GDM1 (cell line): ENCODE measurements at regions not wholly inside any gene's neighbourhood (a gene's known extent, or its start where the extent isn't known, plus 50 kb on each side); places are given as distances from the start of the nearest gene placed in this dataset.
A peak's percentile ranks its signal among the peaks of the same experiment; 100 is the strongest.

Source experiments
- DNase-seq: peaks from one replicate; lab custom pipeline; 2025; lab: John Stamatoyannopoulos, UW

DNA sequence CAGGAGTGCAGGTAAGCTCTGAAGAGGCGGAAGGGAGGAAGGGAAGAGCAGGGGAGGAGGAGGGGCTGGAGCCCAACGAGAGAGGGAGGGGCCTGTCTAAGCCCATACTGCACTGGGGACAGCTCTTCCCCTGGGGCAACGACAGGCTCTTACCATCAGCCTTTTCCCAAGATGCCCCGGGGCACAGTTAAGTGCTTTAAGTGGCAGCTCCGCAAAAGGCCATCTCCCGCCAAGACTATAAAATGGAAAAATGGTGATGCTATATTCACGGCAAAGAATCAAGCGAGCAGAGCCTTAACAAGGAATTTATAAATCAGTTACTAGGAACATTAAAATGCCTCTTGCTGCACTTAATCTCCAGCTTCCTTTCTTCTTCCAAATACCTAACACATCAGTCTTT lies 110.2 kb upstream of the NLRP1 start:
- DNase-seq = no peak

DNA sequence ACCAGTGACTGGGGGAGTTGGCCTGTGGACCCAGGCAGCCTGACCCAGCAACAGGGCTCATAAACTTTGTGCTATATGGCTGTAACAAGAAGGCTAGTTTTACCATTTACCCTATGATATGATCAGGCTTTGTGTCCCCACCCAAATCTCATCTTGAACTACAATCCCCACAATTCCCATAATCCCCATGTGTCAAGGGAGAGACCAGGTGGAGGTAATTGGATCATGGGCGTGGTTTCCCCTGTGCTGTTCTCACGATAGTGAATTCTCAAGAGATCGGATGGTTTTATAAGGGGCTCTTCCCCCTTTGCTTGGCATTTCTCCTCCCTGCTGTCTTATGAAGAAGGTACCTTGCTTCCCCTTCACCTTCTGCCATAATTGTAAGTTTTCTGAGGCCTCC lies 111.2 kb upstream of the NLRP1 start:
- no peak for DNase-seq

DNA sequence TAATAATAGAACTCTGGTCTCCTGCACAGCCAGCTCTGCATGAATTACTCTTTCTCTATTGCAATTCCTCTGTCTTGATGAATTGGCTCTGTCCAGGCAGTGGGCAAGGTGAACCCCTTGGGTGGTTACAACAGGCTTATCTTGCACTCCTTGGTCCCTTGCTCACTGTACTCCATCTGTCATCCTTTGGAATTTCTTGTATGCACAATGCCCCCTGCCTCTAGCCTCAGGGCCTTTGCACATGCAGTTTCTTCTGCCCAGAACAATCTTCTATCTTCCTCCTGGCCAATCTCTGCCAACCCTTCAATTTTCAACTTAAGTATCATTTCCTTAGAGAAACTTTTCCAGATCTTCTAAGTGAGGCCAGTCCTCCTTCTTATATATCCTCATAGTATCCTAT lies 114.7 kb upstream of the NLRP1 start:
- DNase-seq = no peak

DNA sequence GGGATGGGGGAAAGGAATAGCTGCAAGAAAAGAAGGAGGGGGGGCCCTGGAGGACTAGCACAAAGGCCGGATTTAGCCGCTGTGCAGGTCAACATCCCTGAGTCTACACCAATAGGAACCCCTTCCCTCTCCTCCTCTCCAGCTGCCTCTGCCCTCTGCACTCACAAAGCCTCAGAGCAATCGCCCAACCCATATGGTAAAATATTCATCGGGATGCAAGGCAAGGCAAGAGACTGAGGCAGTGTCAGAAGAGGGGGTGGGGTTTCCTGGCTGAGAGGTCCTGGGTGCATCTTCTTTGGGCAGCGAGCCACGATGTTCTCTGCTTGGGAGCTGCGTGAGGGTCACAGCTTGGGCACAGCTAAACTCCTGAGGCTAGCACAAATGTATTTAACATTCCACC lies 115.5 kb upstream of the NLRP1 start:
- DNase-seq = no peak

DNA sequence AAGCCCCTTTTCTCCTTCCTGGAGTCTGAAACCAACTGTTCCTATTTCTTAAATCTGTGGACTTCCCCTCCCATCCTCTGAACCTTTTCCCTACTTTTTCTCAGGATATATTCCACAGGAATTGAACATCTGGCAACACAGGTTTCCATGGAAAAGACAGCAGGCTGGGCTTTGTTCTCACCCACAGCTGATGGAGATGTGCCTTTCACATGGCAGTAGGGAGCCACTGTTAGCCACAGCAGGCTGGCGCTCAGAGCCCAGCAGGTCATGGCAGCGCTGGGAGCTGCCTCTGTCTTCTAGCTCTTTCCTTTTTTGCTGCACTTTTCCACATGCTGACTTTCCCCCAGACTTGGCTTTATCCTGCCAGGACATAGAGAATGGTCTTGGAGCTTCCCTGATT lies 116.4 kb upstream of the NLRP1 start:
- no peak for DNase-seq

DNA sequence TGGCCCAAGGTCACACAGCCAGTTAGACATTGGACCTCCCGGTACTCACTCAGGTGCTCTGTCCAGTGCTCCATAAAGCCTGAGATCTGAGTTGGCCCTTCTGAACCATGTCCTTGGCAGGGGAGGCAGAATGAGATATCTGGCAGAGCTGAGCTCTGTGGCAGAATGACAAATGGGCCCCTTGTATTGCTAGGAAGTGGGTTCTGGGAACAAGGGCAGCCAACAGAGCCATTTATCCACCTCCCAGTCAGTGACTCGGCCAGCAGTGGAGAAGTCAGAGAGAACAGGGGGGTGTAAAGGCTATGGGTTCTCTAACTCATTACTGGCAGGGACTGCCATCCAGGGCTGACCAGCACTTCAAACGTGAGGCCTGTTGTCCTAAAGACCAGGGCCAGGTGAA lies 117.1 kb upstream of the NLRP1 start:
- DNase-seq = no peak

DNA sequence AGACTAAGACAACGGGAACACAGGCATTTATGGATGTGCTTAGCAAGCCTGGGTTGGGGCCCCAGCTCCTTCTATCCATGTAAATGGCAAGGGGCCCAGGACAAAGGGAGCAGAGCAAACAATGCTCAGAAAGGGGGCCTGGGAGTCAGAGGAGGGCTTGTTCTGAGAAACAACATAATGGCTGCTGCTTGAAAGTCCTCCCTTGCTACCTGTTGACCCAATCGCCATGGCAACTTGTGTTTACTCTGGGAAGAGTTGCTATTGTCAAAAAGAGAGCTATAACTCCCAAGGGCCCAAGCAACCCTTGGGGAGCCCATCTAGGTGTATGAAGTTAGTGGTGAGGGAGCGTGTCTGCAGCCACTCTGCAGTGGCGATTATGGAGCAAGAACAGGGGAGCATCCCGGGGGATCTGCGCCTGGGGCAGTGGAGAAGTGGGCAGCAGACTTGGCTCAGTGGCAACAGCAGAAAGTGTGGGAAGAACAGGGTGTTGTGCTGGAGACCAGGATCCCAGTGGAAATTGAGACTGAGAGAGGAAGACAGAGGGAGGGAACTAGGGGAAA lies 118.7 kb upstream of the NLRP1 start:
- DNase-seq = no peak

DNA sequence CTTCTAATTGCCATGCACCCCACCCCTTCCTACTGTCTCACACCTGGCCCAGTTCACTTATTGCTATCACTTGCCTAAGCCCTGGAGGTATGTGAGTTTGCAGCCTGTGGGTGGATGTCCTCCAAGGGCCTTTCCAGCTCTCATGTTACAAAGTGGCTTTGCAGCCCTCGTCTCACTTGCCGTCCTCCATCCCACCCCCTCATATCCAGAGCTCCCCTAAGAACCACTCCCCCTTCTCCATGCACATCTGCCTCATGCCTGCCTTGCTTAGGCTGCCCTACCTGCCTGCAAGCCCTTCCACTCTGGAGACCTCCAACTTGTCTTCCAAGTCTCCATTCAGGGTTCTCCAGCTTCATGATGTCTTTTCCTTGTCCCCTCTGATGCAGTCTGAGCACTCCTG lies 119.4 kb upstream of the NLRP1 start:
- no peak for DNase-seq

DNA sequence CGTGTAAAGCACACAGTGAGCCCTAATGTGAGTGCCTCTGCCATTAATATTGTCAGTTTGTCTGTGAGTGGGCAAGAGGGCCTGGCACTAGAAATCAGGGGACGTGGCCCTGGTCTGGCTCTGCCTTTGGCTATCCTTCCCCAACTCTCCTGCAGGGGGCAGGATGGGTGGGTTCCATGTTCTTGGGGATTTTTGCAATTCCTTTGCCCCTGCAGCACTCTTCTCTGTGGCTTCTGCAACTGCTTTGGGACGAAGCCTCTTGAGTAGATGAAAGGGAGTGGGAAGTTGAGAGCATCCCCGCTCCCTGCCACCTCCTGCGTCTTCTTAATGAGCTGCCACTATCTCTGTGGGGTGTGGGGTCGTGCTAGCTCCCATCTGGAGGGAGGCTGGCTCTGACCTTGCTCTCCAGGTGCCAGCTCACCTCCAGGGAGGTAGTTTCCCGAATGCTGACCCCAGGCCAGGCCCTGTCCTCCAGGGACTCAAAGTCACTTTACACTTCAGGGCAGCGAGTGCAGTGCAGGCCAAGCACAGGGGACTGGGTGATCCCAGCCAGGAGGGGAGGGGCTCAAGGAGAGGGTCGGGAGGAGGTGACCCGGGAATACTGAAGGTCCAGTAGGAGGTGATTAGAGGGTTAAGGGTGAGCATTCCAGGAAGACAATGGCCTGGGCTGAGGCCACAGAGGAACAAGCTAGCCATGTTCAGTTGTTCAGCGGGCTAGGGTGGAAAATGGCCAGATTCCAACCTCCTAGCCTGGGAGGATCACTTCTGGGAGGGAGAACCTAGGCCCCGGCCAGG lies 121.0 kb upstream of the NLRP1 start:
- DNase-seq = no peak

DNA sequence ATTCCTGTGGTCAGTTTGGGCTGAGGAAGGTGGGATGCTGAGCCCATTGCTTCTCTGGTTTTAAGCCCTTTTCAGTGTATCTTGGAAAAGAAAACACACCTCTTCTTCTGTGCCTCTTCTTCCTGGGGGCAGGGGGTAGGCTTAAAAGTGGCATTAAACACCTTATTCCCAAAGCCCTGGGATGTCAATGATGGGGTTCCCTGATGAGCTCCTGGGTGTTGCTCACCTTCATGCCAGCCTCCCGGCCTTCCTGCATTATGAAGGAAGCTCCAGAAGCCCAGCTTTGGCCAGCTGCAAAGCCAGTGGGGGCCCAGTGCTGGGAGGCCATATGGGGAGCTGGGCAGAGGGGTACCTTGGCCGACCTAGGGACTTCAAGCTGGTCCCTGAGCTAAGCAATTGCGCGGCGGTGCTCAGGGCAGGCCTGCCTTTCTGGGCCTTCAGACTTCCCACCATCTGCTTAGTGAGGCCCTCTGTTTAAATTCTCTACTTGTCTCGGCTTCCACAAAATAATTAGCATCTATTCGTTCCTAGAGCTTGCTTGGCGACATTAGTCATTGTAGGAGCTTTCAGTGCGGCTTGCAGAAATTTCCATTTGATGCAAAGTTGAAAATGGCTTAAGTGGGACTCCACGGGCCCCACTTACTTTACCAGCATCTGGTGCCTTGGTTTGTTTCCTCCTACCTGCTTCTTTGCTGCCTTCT lies 121.7 kb upstream of the NLRP1 start:
- no peak for DNase-seq

DNA sequence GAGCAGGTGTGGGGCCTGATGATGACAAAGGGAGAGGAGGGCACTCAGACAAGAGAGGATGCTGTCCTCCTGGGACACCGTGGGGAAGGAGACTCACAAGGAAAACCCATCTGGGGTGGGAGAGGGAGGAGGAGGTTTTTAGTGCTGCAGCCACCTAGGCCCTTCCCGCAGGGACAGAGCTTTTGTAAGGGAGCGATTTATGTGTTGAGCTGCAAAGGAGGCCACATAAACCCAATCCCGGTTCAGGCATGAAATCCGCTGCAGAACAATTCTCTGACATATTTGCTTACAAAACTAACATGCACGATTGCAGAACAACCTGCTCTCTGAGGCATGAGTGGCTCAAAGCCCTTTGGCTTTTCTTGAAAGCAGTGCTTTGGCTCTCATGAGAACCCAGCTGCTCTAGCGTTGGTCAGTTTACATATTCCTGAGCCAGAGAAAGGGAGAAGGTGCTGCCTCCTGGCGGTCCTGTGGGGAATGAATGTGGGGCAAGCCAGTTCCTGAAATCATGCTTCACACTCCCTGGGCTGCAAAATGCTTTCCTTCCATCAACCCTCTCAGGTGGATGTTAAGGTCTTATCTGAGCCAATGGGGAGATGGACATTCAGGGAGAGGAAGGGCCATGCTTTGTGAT lies 122.4 kb upstream of the NLRP1 start:
- peak; percentile 15 for DNase-seq

DNA sequence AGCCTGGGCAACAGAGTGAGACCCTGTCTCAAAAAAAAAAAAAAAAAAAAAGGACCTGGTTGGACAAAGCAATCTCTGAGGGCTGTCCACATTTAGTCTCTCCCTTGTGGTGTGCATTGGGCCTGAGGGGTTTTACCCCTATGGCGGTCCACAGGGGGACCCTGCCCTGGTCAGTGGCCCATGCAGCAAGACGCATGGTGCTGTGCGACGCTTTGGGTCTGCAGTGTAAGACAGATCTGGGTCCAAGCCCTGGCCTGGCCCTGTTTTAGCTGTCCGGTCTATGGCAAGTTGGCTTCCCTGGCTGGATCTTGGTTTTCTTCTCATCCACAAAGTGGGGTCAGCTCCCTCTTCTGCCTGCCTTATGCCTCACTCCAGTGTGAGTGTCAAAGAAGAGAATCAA lies 123.2 kb upstream of the NLRP1 start:
- DNase-seq = no peak

DNA sequence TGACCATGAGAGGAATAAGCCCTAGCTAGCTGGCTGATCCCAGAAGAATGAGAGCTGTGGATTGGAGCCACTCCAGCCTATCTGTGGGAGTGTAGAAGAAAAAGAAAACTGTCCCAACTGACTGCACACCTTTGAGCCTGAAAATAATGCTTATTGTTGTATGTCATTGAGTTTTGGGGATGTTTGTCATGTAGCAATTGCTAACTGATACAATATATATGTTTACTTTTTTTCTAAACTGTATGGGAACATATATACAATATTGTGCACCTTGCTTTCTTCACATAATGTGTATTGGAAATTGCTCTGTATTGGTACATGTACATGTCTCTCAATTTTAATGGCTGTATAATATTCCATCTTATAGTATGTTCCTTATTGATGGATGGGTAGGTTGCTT lies 124.0 kb upstream of the NLRP1 start:
- no peak for DNase-seq

DNA sequence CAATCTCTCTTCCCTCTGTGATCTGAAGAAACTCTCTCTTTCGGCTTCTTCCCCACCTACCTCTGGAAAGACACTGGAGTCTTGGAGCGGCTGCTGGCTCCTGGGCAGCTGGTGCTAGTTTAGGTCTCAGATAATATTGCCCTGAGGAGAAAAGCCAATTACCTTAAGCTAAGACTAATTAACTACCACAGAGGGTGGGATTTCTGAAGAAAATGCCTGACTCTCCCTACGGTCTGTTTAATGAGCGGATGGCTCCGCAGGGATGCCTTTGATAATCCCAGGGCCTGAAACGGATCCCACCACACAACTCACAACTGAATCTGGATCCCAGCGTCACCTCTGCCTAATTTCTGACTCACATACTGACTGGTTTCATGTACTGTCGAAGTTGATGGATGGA lies 127.0 kb upstream of the NLRP1 start:
- DNase-seq = no peak

DNA sequence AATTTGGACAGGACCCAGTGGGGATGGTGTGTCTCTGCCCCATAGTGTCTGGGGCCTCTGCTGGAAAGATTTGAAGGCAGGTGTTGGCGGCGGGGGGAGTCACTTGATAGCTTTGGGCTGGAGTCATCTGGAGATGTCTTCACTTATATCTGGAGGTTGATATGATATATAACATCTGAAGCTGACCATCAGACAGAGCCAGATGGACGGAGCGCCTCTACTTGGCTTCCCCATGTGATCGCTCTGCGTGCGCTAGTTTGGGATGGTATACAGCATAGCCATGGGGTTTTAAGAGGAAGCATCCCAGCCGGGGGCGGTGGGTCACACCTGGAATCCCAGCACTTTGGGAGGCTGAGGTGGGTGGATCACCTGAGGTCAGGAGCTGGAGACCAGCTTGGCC lies 130.7 kb upstream of the NLRP1 start:
- DNase-seq = no peak

DNA sequence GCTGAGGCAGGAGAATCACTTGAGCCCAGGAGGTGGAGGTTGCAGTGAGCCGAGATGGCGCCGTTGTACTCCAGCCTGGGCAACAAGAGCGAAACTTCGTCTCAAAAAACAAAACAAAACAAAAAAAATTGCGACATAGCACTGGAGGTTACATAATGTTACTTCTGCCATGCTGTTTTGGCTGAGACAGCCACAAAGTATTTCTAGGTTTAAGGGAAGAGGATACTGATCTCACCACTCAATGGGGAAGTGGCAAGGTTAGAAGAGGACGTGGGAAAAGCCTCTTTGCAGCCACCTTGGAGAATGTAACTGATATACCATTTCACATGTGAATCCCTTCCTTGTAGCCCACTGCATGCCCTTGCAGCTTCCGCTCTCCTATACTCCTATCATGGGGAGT lies 131.2 kb upstream of the NLRP1 start:
- DNase-seq = no peak

DNA sequence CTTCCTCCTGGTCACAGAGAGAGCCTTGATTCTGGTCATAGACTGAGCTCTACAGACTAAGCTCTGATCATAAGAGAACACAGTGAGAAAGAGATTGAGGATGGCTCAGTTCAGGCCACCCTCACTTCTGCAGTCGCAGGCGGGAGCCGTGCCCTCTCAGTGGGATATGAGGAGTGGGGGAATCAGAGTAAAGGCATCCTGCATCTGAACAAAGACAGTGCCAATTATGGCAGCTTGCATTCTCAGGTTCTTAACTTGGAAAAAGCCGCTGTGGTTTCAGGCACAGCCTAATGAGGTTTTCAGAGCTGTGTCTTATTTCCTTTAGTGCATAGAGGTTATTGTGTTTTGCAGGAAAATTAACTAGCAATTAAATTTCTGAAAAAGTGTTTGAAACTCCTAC lies 134.4 kb upstream of the NLRP1 start:
- DNase-seq = no peak

DNA sequence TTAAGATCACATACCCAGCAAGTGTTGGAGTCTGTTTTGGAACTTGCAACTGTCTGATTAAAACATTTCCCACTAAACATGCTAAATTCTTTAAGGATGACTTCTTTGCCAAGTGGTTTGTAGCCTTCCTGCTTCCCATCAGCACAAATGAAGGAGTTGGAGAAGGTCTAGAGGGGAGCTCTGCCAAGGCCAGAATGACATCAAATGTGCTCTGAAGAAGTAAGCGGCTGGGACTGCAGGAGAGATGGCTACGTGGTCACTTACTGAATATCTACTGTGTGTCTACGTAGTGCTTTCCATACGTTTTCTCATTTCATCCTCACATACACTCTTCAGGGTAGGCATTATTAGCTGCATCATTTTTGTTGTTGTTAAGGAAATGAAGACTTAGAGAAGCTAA lies 135.7 kb upstream of the NLRP1 start:
- DNase-seq = no peak

DNA sequence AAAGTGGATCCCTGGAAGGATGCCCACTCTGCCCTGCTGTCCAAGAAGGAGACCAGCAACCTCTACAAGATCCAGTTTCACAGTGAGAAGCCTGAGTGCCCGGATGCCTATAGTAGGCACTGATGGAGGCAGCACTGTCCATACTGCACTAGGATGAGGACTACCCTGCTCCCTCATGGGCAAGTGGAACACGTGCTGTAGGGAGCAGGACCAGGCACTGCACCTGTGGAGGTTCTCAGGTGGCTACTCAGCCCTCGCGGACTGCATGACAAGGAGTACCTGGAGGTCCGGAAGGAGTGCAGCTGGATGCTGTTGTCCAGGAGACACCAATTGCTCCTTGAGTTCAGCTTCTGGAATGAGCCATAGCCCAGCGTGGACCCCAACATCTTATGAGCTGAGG lies 146.1 kb upstream of the NLRP1 start:
- no peak for DNase-seq

DNA sequence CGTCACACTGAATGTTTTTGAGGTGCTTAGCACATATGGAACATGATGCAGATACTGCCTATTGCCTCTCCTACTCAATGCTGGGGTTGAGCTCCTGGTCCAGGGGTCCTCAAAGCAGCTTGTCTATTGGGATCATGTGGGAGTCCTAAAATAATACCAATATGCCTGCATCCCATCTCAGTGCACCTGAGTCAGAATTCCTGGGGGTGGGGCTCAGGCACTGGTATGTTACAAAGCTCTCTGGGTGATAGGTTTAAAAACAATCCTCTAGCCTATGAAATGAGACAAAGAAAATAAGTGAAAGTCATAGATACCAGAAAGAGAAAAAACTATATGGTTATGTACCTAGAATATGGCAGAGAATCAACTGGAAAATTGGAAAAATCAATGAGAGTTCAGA lies 156.6 kb upstream of the NLRP1 start:
- no peak for DNase-seq

DNA sequence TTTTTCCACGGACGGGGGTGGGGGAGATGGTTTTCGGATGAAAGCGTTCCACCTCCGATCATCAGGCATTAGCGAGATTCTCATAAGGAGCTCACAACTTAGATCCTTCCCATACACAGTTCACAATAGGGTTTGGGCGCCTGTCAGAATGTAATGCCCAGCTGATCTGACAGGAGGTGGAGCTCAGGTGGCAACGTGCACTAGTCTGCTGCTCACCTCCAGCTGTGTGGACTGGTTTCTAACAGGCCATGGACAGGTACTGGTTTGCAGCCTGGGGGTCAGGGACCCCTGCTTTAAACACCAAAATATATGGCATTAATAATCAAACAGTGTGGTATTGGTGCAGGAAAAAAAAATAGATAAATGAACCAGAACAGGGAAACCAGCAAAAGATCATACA lies 157.5 kb upstream of the NLRP1 start:
- DNase-seq = no peak

DNA sequence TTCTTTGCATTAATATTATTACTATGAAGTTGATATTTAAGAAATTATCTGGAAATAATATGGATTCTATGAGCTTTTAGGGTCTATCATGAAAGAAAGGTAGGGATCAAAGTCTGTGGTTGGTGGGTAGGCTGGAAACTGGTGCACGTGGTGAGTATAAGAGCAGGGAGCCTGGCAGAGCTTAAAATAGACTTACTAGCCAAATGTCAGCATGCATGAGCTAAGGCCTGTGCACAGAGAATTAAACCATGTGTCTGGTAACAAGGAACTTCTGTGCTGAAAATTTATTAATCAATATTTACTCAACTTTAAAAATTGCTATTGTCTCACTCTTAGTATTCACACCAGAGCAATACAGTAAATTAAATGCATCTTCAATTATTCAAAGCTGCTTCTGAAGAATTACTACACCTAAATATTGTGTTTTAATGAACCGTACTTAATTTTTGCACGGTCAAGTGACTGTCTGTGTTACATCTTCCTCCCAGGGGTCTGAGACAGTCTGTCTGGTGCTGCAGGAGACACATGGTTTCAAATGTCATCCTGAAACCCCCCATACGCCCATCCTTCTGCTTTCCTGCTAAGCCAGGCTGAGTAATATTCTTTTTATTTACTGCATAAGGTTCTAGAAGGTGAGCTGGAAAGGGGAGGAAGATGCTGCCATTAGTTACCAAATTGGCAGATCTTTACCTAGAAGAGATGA lies 161.0 kb upstream of the NLRP1 start:
- DNase-seq = no peak

DNA sequence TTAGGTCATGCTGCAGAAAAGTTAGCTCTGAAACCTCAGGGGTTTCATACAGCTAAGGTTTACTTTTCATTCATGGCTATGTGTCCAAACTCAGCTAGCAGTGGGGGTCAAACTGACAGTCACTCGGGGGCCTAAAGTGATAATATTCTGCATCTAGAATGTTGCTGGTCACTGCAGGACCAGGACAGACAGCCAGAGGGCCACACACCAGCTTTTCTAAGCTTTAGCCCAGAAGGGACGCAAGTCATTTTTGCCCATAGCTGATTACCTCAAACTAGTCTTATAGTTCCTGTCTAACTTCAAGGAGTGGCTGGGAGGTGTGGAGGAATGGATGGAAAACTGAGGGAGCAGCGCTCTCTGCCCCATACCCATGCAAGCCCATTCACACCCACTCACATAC lies 163.0 kb upstream of the NLRP1 start:
- no peak for DNase-seq
